ENCODE measurements at regions not wholly inside any gene's neighbourhood (a gene's known extent, or its start where the extent isn't known, plus 50 kb on each side); places are given as distances from the start of the nearest gene placed in this dataset.

- no peak for DNase-seq
- in situ Hi-C loops (cut with HindIII; ENCODE audit: low pct_ligation_motif_present, low pct_unique_long_range_greater_than_20kb, low sequenced_read_pairs) = no loop called here
Observed at GRCh38 chr19:31706691-31707620, 357.7 kb upstream of the TSHZ3 start.

- in situ Hi-C loops (cut with HindIII; ENCODE audit: low pct_ligation_motif_present, low pct_unique_long_range_greater_than_20kb, low sequenced_read_pairs) = no loop called here
- no peak for DNase-seq
Observed at GRCh38 chr19:31708520-31708919, 359.3 kb upstream of the TSHZ3 start.

GRCh38 chr19:31709476-31709875 lies 360.2 kb upstream of the TSHZ3 start:
- in situ Hi-C loops (cut with HindIII; ENCODE audit: low pct_ligation_motif_present, low pct_unique_long_range_greater_than_20kb, low sequenced_read_pairs) = no loop called here
- DNase-seq = no peak

- in situ Hi-C loops (cut with HindIII; ENCODE audit: low pct_ligation_motif_present, low pct_unique_long_range_greater_than_20kb, low sequenced_read_pairs) = no loop called here
- no peak for DNase-seq
Observed at GRCh38 chr19:31715249-31715945, 366.2 kb upstream of the TSHZ3 start.

GRCh38 chr19:31716826-31717225 lies 367.6 kb upstream of the TSHZ3 start:
- no peak for DNase-seq
- in situ Hi-C loops (cut with HindIII; ENCODE audit: low pct_ligation_motif_present, low pct_unique_long_range_greater_than_20kb, low sequenced_read_pairs) = no loop called here

- no peak for DNase-seq
- in situ Hi-C loops (cut with HindIII; ENCODE audit: low pct_ligation_motif_present, low pct_unique_long_range_greater_than_20kb, low sequenced_read_pairs) = no loop called here
Observed at GRCh38 chr19:31717269-31717923, 368.2 kb upstream of the TSHZ3 start.

- in situ Hi-C loops (cut with HindIII; ENCODE audit: low pct_ligation_motif_present, low pct_unique_long_range_greater_than_20kb, low sequenced_read_pairs) = no loop called here
- DNase-seq = no peak
Observed at GRCh38 chr19:31718032-31718431, 368.8 kb upstream of the TSHZ3 start.

GRCh38 chr19:31718898-31719297 lies 369.7 kb upstream of the TSHZ3 start:
- in situ Hi-C loops (cut with HindIII; ENCODE audit: low pct_ligation_motif_present, low pct_unique_long_range_greater_than_20kb, low sequenced_read_pairs) = no loop called here
- no peak for DNase-seq

- in situ Hi-C loops (cut with HindIII; ENCODE audit: low pct_ligation_motif_present, low pct_unique_long_range_greater_than_20kb, low sequenced_read_pairs) = no loop called here
Observed at GRCh38 chr19:31723101-31723500, 373.9 kb upstream of the TSHZ3 start.

GRCh38 chr19:31725051-31725450 lies 375.8 kb upstream of the TSHZ3 start:
- DNase-seq = no peak
- in situ Hi-C loops (cut with HindIII; ENCODE audit: low pct_ligation_motif_present, low pct_unique_long_range_greater_than_20kb, low sequenced_read_pairs) = no loop called here

More at GRCh38 chr19:31723101-31723500, 373.9 kb upstream of the TSHZ3 start:
- DNase-seq = no peak

GRCh38 chr19:31727536-31727935 lies 378.3 kb upstream of the TSHZ3 start:
- DNase-seq = no peak
- in situ Hi-C loops (cut with HindIII; ENCODE audit: low pct_ligation_motif_present, low pct_unique_long_range_greater_than_20kb, low sequenced_read_pairs) = no loop called here

- DNase-seq = no peak
- in situ Hi-C loops (cut with HindIII; ENCODE audit: low pct_ligation_motif_present, low pct_unique_long_range_greater_than_20kb, low sequenced_read_pairs) = no loop called here
Observed at GRCh38 chr19:31730270-31730669, 381.0 kb upstream of the TSHZ3 start.

GRCh38 chr19:31733591-31733990 lies 384.4 kb upstream of the TSHZ3 start:
- in situ Hi-C loops (cut with HindIII; ENCODE audit: low pct_ligation_motif_present, low pct_unique_long_range_greater_than_20kb, low sequenced_read_pairs) = no loop called here
- no peak for DNase-seq

GRCh38 chr19:31742249-31742648 lies 393.0 kb upstream of the TSHZ3 start:
- in situ Hi-C loops (cut with HindIII; ENCODE audit: low pct_ligation_motif_present, low pct_unique_long_range_greater_than_20kb, low sequenced_read_pairs) = no loop called here

GRCh38 chr19:31745731-31746130 lies 396.5 kb upstream of the TSHZ3 start:
- no peak for DNase-seq
- in situ Hi-C loops (cut with HindIII; ENCODE audit: low pct_ligation_motif_present, low pct_unique_long_range_greater_than_20kb, low sequenced_read_pairs) = no loop called here

More at GRCh38 chr19:31742249-31742648, 393.0 kb upstream of the TSHZ3 start:
- DNase-seq = no peak

GRCh38 chr19:31749231-31749630 lies 400.0 kb upstream of the TSHZ3 start:
- in situ Hi-C loops (cut with HindIII; ENCODE audit: low pct_ligation_motif_present, low pct_unique_long_range_greater_than_20kb, low sequenced_read_pairs) = no loop called here
- no peak for DNase-seq

- in situ Hi-C loops (cut with HindIII; ENCODE audit: low pct_ligation_motif_present, low pct_unique_long_range_greater_than_20kb, low sequenced_read_pairs) = no loop called here
Observed at GRCh38 chr19:31759359-31759758, 410.1 kb upstream of the TSHZ3 start.

GRCh38 chr19:31761281-31761913 lies 412.2 kb upstream of the TSHZ3 start:
- in situ Hi-C loops (cut with HindIII; ENCODE audit: low pct_ligation_motif_present, low pct_unique_long_range_greater_than_20kb, low sequenced_read_pairs) = no loop called here

More at GRCh38 chr19:31759359-31759758, 410.1 kb upstream of the TSHZ3 start:
- no peak for DNase-seq

GRCh38 chr19:31770223-31770622 lies 421.0 kb upstream of the TSHZ3 start:
- in situ Hi-C loops (cut with HindIII; ENCODE audit: low pct_ligation_motif_present, low pct_unique_long_range_greater_than_20kb, low sequenced_read_pairs) = no loop called here
- no peak for DNase-seq

More at GRCh38 chr19:31761281-31761913, 412.2 kb upstream of the TSHZ3 start:
- no peak for DNase-seq
